Activated T-cell treated with anti-CD3 and anti-CD28 coated beads, Interleukin-2, amount 50 U/mL, for 4 hours (primary cell): ENCODE measurements at regions not wholly inside any gene's neighbourhood (a gene's known extent, or its start where the extent isn't known, plus 50 kb on each side); places are given as distances from the start of the nearest gene placed in this dataset.

ENCODE experiments used
- ATAC-seq, 2 donors: fragments of 200-7000 bp; cut with Tn5 transposase; one replicate each; pipeline ENCODE4 v1.10.0; 2021
- DNase-seq: peaks from one replicate; pipeline ENCODE4 v3.0.0-alpha.2; 2020
- H3K27me3 Mint-ChIP-seq: one replicate; pipeline ENCODE4 v1.8.0; 2021; ENCODE audit warnings: low read depth, mixed read lengths
- H3K36me3 Mint-ChIP-seq: one replicate; pipeline ENCODE4 v1.8.0; 2022; ENCODE audit warnings: mixed read lengths; ENCODE audit not compliant: insufficient read depth
- H3K4me1 Mint-ChIP-seq: one replicate; pipeline ENCODE4 v1.8.0; 2021; ENCODE audit warnings: low read depth, mixed read lengths
- H3K4me3 Mint-ChIP-seq: one replicate; pipeline ENCODE4 v1.8.0; 2021; ENCODE audit warnings: mild to moderate bottlenecking, moderate library complexity, mixed read lengths
- H3K9me3 Mint-ChIP-seq: one replicate; pipeline ENCODE4 v1.8.0; 2021; ENCODE audit warnings: mixed read lengths

DNA sequence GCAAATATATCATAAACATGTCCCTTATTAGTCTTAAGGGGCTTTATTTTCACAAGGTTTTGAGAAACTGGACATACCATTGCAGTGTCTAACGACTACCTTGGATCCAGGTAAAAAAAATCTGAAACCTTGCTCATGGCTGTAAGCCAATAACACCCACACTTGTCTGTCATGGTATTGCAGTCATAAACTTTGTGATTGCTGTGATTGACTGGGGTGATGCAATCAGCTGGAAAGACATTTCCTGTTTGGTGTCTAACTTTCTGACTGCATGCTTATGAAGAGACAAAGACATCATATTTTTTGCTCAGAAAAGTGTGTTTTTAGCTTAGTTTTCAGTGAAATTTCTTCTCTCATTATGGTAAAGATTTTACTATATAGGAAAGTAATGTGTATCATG is 635.0 kb downstream of the TSN start:
- DNase-seq (no peak), ATAC-seq (no peak)
- Mint-ChIP-seq H3K27me3 (no peaks in the 10 kb centered on the region), H3K36me3 (no peaks in the 10 kb centered on the region), H3K4me3 (no peak overlapping the region), H3K4me1 (no peaks in the 10 kb centered on the region), H3K9me3 (peaks cover 18% of the 10 kb centered on the region)

DNA sequence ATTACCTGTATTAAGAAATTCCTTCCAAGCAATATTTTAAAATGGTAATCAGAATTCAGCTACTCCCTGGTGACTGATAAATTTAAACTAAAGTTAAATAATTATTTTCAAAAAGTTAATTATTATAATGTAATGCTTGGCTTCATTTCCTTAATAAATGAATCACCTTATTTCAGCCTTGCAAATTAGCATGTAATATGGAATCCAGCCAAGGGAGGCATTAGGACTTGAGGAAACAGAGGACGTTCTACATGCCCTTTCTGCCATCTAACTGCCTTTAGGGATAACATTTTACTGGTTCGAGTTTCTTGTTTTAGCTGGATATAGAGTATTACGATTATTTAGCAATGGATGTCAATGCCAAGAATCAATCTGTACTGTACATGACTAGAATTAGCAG is 636.3 kb downstream of the TSN start:
- DNase-seq = no peak
- Mint-ChIP-seq H3K4me1 (no peaks in the 10 kb centered on the region), H3K27me3 (no peaks in the 10 kb centered on the region), H3K4me3 (no peak overlapping the region), H3K9me3 (peaks cover 14% of the 10 kb centered on the region), H3K36me3 (no peaks in the 10 kb centered on the region)
- no peak for ATAC-seq

DNA sequence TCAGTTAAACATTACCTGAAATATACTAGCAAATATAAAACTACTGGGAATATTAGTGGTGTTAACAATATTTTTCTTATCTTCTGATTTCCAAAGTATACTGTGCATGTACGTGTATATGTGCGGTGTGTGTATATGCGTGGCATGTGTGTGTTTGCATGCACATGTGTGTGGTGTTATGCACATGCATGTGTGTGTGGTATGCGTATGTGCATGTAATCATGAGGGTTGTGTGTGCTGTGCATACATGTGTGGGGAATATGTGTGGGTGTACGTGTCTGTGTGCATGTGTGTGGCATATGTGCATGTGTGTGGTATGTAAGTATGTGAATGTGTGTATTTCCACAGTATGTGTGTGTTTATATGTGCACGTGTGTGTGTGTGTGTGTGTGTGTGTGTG is 640.2 kb downstream of the TSN start:
- ATAC-seq = no peak
- no peaks in the 10 kb centered on the region for H3K27me3 Mint-ChIP-seq
- no peaks in the 10 kb centered on the region for H3K4me1 Mint-ChIP-seq
- H3K36me3 Mint-ChIP-seq = no peaks in the 10 kb centered on the region
- DNase-seq = no peak
- no peak overlapping the region for H3K4me3 Mint-ChIP-seq
- peaks cover 7% of the 10 kb centered on the region for H3K9me3 Mint-ChIP-seq

DNA sequence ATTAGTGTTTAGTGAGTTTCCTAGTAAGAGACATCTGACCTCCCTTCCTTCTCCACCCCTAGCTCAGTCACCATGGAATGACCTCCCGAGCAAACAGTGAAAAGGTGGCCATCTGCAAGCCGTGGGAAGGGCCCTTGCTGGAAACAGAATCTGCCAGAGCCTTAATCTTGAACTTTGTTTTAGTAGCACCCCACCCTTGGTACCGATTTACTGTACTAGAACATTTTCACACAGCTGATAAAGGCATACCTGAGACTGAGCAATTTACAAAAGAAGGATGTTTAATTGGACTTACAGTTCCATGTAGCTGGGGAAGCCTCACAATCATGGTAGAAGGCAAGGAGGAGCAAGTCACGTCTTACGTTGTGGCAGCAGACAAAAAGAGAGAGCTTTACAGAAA is 655.8 kb downstream of the TSN start:
- Mint-ChIP-seq H3K36me3 (no peaks in the 10 kb centered on the region), H3K27me3 (no peaks in the 10 kb centered on the region), H3K4me3 (no peak overlapping the region), H3K4me1 (no peaks in the 10 kb centered on the region), H3K9me3 (no peaks in the 10 kb centered on the region)
- ATAC-seq (no peak), DNase-seq (no peak)

- Mint-ChIP-seq H3K9me3 (no peaks in the 10 kb centered on the region), H3K4me1 (no peaks in the 10 kb centered on the region), H3K4me3 (no peak overlapping the region), H3K27me3 (no peaks in the 10 kb centered on the region), H3K36me3 (no peaks in the 10 kb centered on the region)
- ATAC-seq (no peak), DNase-seq (no peak)
These were observed 656.9 kb downstream of the TSN start for GRCh38 chr2:122412360-122412759.

GRCh38 chr2:122414902-122415301 is 659.5 kb downstream of the TSN start:
- ATAC-seq = no peak
- DNase-seq = no peak
- Mint-ChIP-seq H3K36me3 (no peaks in the 10 kb centered on the region), H3K27me3 (no peaks in the 10 kb centered on the region), H3K9me3 (peaks cover 5% of the 10 kb centered on the region), H3K4me1 (no peaks in the 10 kb centered on the region), H3K4me3 (no peak overlapping the region)

DNA sequence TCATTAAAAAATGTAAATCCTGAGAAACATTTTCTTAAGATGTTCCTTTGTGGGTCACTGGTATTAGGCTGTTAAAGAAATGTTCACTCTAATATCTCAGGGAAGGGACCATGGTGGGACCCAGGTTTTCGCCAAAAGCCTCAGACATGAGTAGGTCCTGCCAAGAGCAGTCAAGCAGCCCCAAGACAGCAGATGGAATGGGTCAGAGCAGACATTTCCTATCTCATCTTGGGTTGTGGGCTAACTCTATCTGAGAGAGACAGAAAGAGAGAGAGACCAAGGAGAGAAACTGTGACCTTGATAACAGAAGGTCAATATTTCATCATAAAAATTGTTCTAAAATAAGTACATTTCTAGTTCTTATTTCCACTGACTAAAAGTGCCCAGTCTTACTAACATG is 661.7 kb downstream of the TSN start:
- Mint-ChIP-seq H3K4me1 (no peaks in the 10 kb centered on the region), H3K9me3 (peaks cover 5% of the 10 kb centered on the region), H3K4me3 (no peak overlapping the region), H3K27me3 (no peaks in the 10 kb centered on the region), H3K36me3 (no peaks in the 10 kb centered on the region)
- ATAC-seq = no peak
- no peak for DNase-seq

GRCh38 chr2:122421775-122422174 is 666.3 kb downstream of the TSN start:
- DNase-seq (no peak), ATAC-seq (no peak)
- Mint-ChIP-seq H3K27me3 (no peaks in the 10 kb centered on the region), H3K4me3 (no peak overlapping the region), H3K9me3 (peaks cover 7% of the 10 kb centered on the region), H3K36me3 (no peaks in the 10 kb centered on the region), H3K4me1 (no peaks in the 10 kb centered on the region)

DNA sequence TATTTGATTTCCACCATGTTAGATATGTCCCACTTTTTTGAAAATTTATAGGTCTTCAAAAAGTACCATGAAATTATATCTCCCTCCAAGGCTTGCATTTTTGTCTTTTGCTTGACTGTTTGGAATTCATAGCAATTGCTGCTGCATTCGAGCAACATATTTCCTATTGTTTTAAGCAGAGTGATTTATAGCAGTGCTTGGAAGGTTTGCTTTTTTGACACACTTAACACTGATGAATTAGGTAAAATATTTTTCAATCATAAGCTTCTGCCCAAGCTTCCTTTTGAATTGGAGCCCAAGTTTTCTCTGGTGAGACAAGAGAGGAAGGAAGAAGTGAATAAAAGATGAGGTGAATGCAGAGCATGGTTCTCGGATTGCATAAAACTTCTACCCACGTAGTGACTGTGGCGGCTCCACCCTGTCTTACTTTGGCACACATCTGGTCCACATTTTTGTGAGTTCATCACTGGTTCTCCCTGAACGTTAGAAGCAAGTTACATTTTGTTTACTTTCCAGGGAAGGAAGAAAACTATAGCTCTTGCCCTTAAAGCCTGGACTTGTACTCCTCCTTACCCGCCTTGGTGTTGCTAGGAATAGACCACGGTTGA is 667.0 kb downstream of the TSN start:
- Mint-ChIP-seq H3K4me3 (no peak overlapping the region), H3K9me3 (peaks cover 11% of the 10 kb centered on the region), H3K27me3 (no peaks in the 10 kb centered on the region), H3K4me1 (no peaks in the 10 kb centered on the region), H3K36me3 (no peaks in the 10 kb centered on the region)
- ATAC-seq (no peak), DNase-seq (no peak)

- no peaks in the 10 kb centered on the region for H3K4me1 Mint-ChIP-seq
- ATAC-seq (no peak), DNase-seq (no peak)
- H3K27me3 Mint-ChIP-seq = no peaks in the 10 kb centered on the region
- no peaks in the 10 kb centered on the region for H3K36me3 Mint-ChIP-seq
- H3K9me3 Mint-ChIP-seq = peaks cover 6% of the 10 kb centered on the region
- H3K4me3 Mint-ChIP-seq = no peak overlapping the region
These were observed 668.5 kb downstream of the TSN start for GRCh38 chr2:122423934-122424333.

GRCh38 chr2:122433123-122433754 is 677.8 kb downstream of the TSN start:
- Mint-ChIP-seq H3K4me3 (no peak overlapping the region), H3K9me3 (peaks cover 10% of the 10 kb centered on the region), H3K27me3 (peaks cover 2% of the 10 kb centered on the region), H3K36me3 (no peaks in the 10 kb centered on the region), H3K4me1 (no peaks in the 10 kb centered on the region)
- no peak for DNase-seq
- no peak for ATAC-seq

GRCh38 chr2:122445003-122445402 is 689.6 kb downstream of the TSN start:
- DNase-seq = no peak
- Mint-ChIP-seq H3K4me3 (no peak overlapping the region), H3K9me3 (peaks cover 4% of the 10 kb centered on the region), H3K27me3 (peaks cover 5% of the 10 kb centered on the region), H3K36me3 (no peaks in the 10 kb centered on the region), H3K4me1 (no peaks in the 10 kb centered on the region)
- ATAC-seq = no peak

DNA sequence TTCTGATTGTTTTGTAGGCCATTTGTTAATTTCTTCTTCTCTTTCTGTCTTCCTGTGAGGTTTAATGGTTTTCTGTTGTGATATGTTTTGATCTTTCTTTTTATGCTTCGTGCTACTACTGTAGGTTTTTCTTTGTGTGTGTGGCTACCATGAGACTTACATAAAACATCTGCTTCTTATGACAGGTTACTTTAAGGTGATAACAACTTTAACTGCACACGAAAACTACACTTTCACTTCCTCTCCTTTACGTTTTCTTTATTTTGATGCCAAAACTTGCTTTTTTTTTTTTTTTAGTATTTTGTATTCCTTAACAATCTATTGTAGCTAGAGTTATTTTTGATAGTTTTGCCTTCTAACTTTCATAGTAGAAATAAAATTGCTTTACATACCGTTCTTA is 691.3 kb downstream of the TSN start:
- DNase-seq (no peak), ATAC-seq (no peak)
- H3K27me3 Mint-ChIP-seq = peaks cover 7% of the 10 kb centered on the region
- no peak overlapping the region for H3K4me3 Mint-ChIP-seq
- no peaks in the 10 kb centered on the region for H3K4me1 Mint-ChIP-seq
- H3K9me3 Mint-ChIP-seq = peaks cover 11% of the 10 kb centered on the region
- no peaks in the 10 kb centered on the region for H3K36me3 Mint-ChIP-seq

- DNase-seq (no peak), ATAC-seq (no peak)
- Mint-ChIP-seq H3K4me1 (no peaks in the 10 kb centered on the region), H3K27me3 (peaks cover 7% of the 10 kb centered on the region), H3K9me3 (peaks cover 11% of the 10 kb centered on the region), H3K4me3 (no peak overlapping the region), H3K36me3 (no peaks in the 10 kb centered on the region)
These were observed 691.8 kb downstream of the TSN start for GRCh38 chr2:122447237-122447636.

- peaks cover 25% of the 10 kb centered on the region for H3K9me3 Mint-ChIP-seq
- H3K27me3 Mint-ChIP-seq = peaks cover 7% of the 10 kb centered on the region
- no peaks in the 10 kb centered on the region for H3K4me1 Mint-ChIP-seq
- DNase-seq (no peak), ATAC-seq (no peak)
- H3K36me3 Mint-ChIP-seq = no peaks in the 10 kb centered on the region
- H3K4me3 Mint-ChIP-seq = no peak overlapping the region
These were observed 695.6 kb downstream of the TSN start for GRCh38 chr2:122451040-122451439.
